ENCODE measurements at regions not wholly inside any gene's neighbourhood (a gene's known extent, or its start where the extent isn't known, plus 50 kb on each side); places are given as distances from the start of the nearest gene placed in this dataset.

DNA sequence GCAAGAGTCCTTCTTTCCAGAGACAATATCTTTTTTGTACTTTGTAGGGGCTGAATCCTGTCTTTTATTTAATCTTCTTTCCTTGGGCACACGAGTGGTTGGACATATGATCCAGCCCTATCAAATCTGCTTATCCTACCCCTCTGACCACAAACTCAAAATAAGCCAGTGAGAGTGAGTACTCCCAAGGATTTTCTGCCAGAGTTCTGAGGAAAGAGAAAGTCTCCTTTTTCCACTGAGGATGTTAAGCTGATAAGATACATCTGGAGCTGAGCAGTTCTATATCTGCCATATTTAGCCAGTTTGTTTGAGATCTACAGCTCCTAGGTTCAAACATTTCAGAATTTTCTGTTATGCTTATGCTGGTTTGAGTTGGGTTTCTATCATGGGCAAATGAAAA is 134.8 kb upstream of the NWD2 start:
- H3K36me3 ChIP-seq: no peaks in the 10 kb centered on the region
- 41 to 55% methylated on average over 1 of the region's 1 CpG for WGBS, 2 donors
- H3K9me3 ChIP-seq: no peaks in the 10 kb centered on the region
- no peaks in the 10 kb centered on the region for H3K4me1 ChIP-seq
- intact Hi-C loops (cut with DNase I): no loop called here
- H3K27ac ChIP-seq: no peak overlapping the region
- no peaks in the 10 kb centered on the region for H3K27me3 ChIP-seq
- DNase-seq: no peak
- TF ChIP-seq POLR2A (IDR thresholded peaks at IDR 0.05): no peak
- TF ChIP-seq, protein P1, sequence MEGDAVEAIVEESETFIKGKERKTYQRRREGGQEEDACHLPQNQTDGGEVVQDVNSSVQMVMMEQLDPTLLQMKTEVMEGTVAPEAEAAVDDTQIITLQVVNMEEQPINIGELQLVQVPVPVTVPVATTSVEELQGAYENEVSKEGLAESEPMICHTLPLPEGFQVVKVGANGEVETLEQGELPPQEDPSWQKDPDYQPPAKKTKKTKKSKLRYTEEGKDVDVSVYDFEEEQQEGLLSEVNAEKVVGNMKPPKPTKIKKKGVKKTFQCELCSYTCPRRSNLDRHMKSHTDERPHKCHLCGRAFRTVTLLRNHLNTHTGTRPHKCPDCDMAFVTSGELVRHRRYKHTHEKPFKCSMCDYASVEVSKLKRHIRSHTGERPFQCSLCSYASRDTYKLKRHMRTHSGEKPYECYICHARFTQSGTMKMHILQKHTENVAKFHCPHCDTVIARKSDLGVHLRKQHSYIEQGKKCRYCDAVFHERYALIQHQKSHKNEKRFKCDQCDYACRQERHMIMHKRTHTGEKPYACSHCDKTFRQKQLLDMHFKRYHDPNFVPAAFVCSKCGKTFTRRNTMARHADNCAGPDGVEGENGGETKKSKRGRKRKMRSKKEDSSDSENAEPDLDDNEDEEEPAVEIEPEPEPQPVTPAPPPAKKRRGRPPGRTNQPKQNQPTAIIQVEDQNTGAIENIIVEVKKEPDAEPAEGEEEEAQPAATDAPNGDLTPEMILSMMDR (IDR thresholded peaks at IDR 0.05): no peak
- H3K4me3 ChIP-seq (replicated peaks in 1 of 3): no peak overlapping the region

DNA sequence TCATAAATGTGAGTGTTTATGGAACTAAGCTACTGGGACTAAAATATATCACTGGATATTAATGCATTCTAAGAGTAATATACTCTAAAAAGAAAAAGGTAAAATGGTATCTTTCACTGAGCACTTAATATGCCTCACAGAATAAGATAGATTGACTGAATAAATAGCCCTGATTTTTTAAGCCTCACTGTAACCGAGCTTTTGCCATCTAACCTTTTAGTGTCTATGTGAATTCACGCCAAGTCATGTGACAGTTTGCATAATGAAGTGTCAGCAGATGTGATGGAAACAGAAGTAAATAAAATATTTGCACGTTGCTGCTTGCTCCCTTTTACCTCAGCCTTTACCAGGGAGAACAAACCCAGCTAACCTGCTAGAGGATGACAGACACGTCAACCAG is 119.7 kb upstream of the NWD2 start:
- Histone ChIP-seq H3K4me1 (no peaks in the 10 kb centered on the region), H3K36me3 (no peaks in the 10 kb centered on the region), H3K4me3 (replicated peaks in 1 of 3) (no peak overlapping the region), H3K9me3 (no peaks in the 10 kb centered on the region), H3K27me3 (no peaks in the 10 kb centered on the region), H3K27ac (no peak overlapping the region)
- intact Hi-C loops (cut with DNase I): no loop called here
- TF ChIP-seq, protein P1 (IDR thresholded peaks at IDR 0.05): no peak
- no peak for TF ChIP-seq POLR2A (IDR thresholded peaks at IDR 0.05)
- no peak for DNase-seq
- WGBS, 2 donors: 71 to 81% methylated on average over 4 of the region's 4 CpGs

DNA sequence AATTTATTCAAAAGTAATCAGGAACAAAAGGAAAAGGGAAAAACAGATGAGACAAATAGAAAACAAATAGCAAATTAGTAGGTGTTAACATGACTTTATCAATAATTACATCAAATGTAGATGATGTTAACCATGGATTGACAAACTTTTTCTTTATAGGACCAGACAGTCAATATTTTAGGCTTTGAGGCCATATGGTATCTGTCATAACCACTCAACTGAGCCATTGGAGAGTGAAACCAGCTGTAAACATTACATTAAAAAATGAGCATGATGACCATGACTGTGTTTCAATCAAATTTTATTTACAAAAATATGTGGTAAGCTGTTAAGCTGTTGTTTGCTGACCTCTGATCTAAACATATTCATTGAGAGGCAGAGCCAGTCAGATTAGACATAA is 118.5 kb upstream of the NWD2 start:
- Histone ChIP-seq H3K4me1 (no peaks in the 10 kb centered on the region), H3K27me3 (no peaks in the 10 kb centered on the region), H3K9me3 (no peaks in the 10 kb centered on the region), H3K4me3 (replicated peaks in 1 of 3) (no peak overlapping the region), H3K36me3 (no peaks in the 10 kb centered on the region), H3K27ac (no peak overlapping the region)
- intact Hi-C loops (cut with DNase I): no loop called here
- TF ChIP-seq, protein P1 (IDR thresholded peaks at IDR 0.05): no peak
- TF ChIP-seq POLR2A (IDR thresholded peaks at IDR 0.05): no peak
- DNase-seq: no peak

DNA sequence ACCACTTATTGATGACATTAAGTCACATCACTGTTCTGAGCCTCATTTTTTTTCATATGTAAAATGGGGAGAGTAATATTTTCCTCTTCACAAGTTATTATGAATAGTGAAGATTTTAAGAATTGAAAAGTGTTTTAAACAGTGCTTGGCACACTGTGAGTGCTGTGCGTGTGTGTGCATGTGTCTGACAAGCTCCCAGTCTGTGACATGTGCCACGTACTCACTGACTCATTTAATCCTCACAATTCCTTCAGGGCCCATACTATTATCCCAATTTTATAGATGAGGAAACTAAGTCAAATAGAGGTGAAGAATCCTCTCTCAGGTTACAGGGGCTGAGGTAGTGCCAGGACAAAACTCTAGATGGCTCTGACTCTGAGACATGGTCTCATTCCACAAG is 114.1 kb upstream of the NWD2 start:
- 86 to 91% methylated on average over 2 of the region's 2 CpGs for WGBS, 2 donors
- TF ChIP-seq POLR2A (IDR thresholded peaks at IDR 0.05): no peak
- TF ChIP-seq, protein P1 (IDR thresholded peaks at IDR 0.05): no peak
- Histone ChIP-seq H3K36me3 (no peaks in the 10 kb centered on the region), H3K9me3 (no peaks in the 10 kb centered on the region), H3K4me3 (replicated peaks in 1 of 3) (no peak overlapping the region), H3K4me1 (no peaks in the 10 kb centered on the region), H3K27ac (no peak overlapping the region), H3K27me3 (no peaks in the 10 kb centered on the region)
- no peak for DNase-seq
- intact Hi-C loops (cut with DNase I): no loop called here

DNA sequence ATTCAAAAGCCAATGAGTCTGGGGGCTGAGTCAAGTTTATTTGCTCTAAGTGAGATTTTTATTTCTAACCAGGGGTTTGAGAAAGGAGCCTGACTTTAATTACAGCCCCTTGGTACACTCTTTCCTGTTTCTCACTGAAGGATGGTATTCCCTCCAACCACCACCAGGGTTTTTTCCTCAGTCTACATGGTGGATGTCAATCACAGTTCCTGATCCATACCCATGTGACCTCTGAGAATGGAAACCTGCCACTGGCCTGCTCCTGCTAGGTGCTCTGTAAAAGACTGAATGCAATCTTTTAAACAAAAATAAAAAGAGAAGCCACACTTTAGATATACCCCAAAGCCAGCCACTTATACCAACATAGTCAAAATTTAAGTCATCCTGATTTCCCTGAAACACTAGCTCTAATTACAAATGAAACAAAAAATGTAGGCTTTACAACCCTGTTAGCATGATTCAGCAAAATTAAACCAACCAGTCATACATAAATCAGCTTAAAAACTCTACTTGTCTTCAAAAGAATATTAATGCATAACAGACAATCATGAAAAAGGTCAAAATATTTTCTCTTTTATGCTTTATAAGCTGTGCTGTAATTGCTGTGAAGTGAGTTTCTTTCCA is 112.1 kb upstream of the NWD2 start:
- TF ChIP-seq POLR2A (IDR thresholded peaks at IDR 0.05): no peak
- TF ChIP-seq, protein P1 (IDR thresholded peaks at IDR 0.05): no peak
- intact Hi-C loops (cut with DNase I): no loop called here
- no peaks in the 10 kb centered on the region for H3K4me1 ChIP-seq
- H3K27me3 ChIP-seq: no peaks in the 10 kb centered on the region
- H3K27ac ChIP-seq: no peak overlapping the region
- no peaks in the 10 kb centered on the region for H3K9me3 ChIP-seq
- H3K4me3 ChIP-seq (replicated peaks in 1 of 3): no peak overlapping the region
- no peak for DNase-seq
- H3K36me3 ChIP-seq: no peaks in the 10 kb centered on the region
